Ovary (tissue), 7 donors: ENCODE measurements at regions not wholly inside any gene's neighbourhood (a gene's known extent, or its start where the extent isn't known, plus 50 kb on each side); places are given as distances from the start of the nearest gene placed in this dataset.

ENCODE experiments used
- DNase-seq, 5 donors: peaks; one replicate each; pipeline ENCODE4 v3.0.0-alpha.2; 2019 to 2020
- H3K27ac ChIP-seq, 2 donors: fragments of 200-600 bp; one replicate each; pipeline versions ENCODE4 v1.5.1 to v1.8.0; 2019 to 2022
- H3K27me3 ChIP-seq: fragments of 200-600 bp; one replicate; pipeline ENCODE4 v1.8.0; 2022
- H3K36me3 ChIP-seq: fragments of 200-600 bp; sonication (generic); one replicate; pipeline ENCODE4 v1.5.1; 2019
- H3K4me1 ChIP-seq: one replicate; pipeline ENCODE4 v1.8.1; 2013; ENCODE audit warnings: mild to moderate bottlenecking, moderate library complexity; ENCODE audit not compliant: insufficient read depth
- H3K4me3 ChIP-seq: fragments of 200-600 bp; sonication (generic); one replicate; pipeline ENCODE4 v1.5.1; 2017
- H3K9me3 ChIP-seq, 2 donors: fragments of 200-600 bp in 1 of 2; sonication (generic) in 1 of 2; one replicate each; pipeline versions ENCODE4 v1.5.1 to v1.8.1; 2013 to 2019; ENCODE audit warnings: mild to moderate bottlenecking in 1 of 2, moderate library complexity in 1 of 2
- CTCF ChIP-seq, 3 donors: fragments of 450-650 bp in 2 of 3; fragments of 200-600 bp in 1 of 3; IDR thresholded peaks; one replicate each; pipeline versions ENCODE4 v1.5.1 to v1.8.0; 2016 to 2022; ENCODE audit warnings: antibody characterized with exemption in 3 of 3, mild to moderate bottlenecking in 1 of 3
- EP300 ChIP-seq: sonication (generic); formaldehyde crosslinking; IDR thresholded peaks from one replicate; pipeline ENCODE4 v1.6.1; 2017; ENCODE audit warnings: antibody characterized with exemption
- POLR2A ChIP-seq: fragments of 450-650 bp; IDR thresholded peaks from one replicate; pipeline ENCODE4 v1.6.1; 2017; ENCODE audit warnings: antibody characterized with exemption, mild to moderate bottlenecking, moderate library complexity
- WGBS, 3 donors: extraction: QIAGEN DNeasy Blood & Tissue Kit in 1 of 3; methylation state at CpG; one replicate each; pipeline versions ENCODE4 v1.1.5 to v1.1.7; 2013 to 2017; 5-methylcytosine and 5-hydroxymethylcytosine counted together
- intact Hi-C, 4 donors: fragments of 100-400 bp; cut with DNase I; formaldehyde crosslinking; loops; one replicate each; pipeline versions ENCODE4 v1.11.0 to v1.15.1; 2022 to 2023
- donor health status: DM: no; HTN: no; CAD: no; lungs with moderate emphysema.
- donor health status: DM: no; HTN: no; CAD: no.
- donor health status: Bipolar disorder and iron deficiency.
- donor health status: DM: no; HTN: no; CAD: no.
- donor health status: DM: yes; HTN: yes; CAD: no.

- Histone ChIP-seq H3K27ac (no peak overlapping the region), H3K27me3 (no peaks in the 10 kb centered on the region), H3K4me3 (no peak overlapping the region), H3K36me3 (no peaks in the 10 kb centered on the region), H3K9me3 (no peaks in the 10 kb centered on the region), H3K4me1 (no peaks in the 10 kb centered on the region)
- intact Hi-C loops, result no loop called here
- DNase-seq, result no peak
- TF ChIP-seq EP300 (no peak), POLR2A (no peak), CTCF (IDR thresholded peaks at IDR 0.05) (no peak)
- 48 to 67% (median 49%) methylated on average over 3 of the region's 3 CpGs for WGBS, 3 donors
Observed at GRCh38 chr9:106752581-106752980, 110.4 kb upstream of the ZNF462 start.

- DNase-seq, result no peak
- intact Hi-C loops, result no loop called here
- Histone ChIP-seq H3K27ac (no peak overlapping the region), H3K36me3 (no peaks in the 10 kb centered on the region), H3K4me1 (no peaks in the 10 kb centered on the region), H3K27me3 (no peaks in the 10 kb centered on the region), H3K4me3 (no peak overlapping the region), H3K9me3 (no peaks in the 10 kb centered on the region)
- WGBS, 3 donors, result 32 to 48% (median 42%) methylated on average over 4 of the region's 4 CpGs
- TF ChIP-seq CTCF (IDR thresholded peaks at IDR 0.05), result no peak
- no peak for TF ChIP-seq POLR2A
- no peak for TF ChIP-seq EP300
Observed at GRCh38 chr9:106753155-106753671, 109.8 kb upstream of the ZNF462 start.

GRCh38 chr9:106755736-106756135, 107.2 kb upstream of the ZNF462 start:
- no peak for DNase-seq
- 69 to 77% (median 70%) methylated on average over 7 of the region's 7 CpGs for WGBS, 3 donors
- H3K9me3 ChIP-seq, result no peaks in the 10 kb centered on the region
- no peaks in the 10 kb centered on the region for H3K4me1 ChIP-seq
- TF ChIP-seq EP300 (no peak), CTCF (IDR thresholded peaks at IDR 0.05) (no peak), POLR2A (no peak)
- H3K4me3 ChIP-seq, result no peak overlapping the region
- H3K27me3 ChIP-seq, result no peaks in the 10 kb centered on the region
- intact Hi-C loops, result no loop called here
- H3K36me3 ChIP-seq, result no peaks in the 10 kb centered on the region
- H3K27ac ChIP-seq, result no peak overlapping the region

GRCh38 chr9:106757514-106757913, 105.5 kb upstream of the ZNF462 start:
- no peak overlapping the region for H3K4me3 ChIP-seq
- no peaks in the 10 kb centered on the region for H3K36me3 ChIP-seq
- H3K4me1 ChIP-seq, result no peaks in the 10 kb centered on the region
- no peak for DNase-seq
- no peaks in the 10 kb centered on the region for H3K27me3 ChIP-seq
- H3K9me3 ChIP-seq, result no peaks in the 10 kb centered on the region
- H3K27ac ChIP-seq, result no peak overlapping the region
- intact Hi-C loops, result no loop called here
- WGBS, 3 donors, result 63 to 69% (median 64%) methylated on average over 2 of the region's 2 CpGs
- TF ChIP-seq EP300 (no peak), CTCF (IDR thresholded peaks at IDR 0.05) (no peak), POLR2A (no peak)

GRCh38 chr9:106758911-106759310, 104.1 kb upstream of the ZNF462 start:
- H3K4me1 ChIP-seq, result no peaks in the 10 kb centered on the region
- H3K4me3 ChIP-seq, result no peak overlapping the region
- H3K36me3 ChIP-seq, result no peaks in the 10 kb centered on the region
- WGBS, 3 donors, result 50 to 65% (median 58%) methylated on average over 1 of the region's 1 CpG
- no peaks in the 10 kb centered on the region for H3K27me3 ChIP-seq
- DNase-seq, result no peak
- H3K27ac ChIP-seq, result no peak overlapping the region
- no peak for TF ChIP-seq EP300
- no peak for TF ChIP-seq POLR2A
- TF ChIP-seq CTCF (IDR thresholded peaks at IDR 0.05), result no peak
- H3K9me3 ChIP-seq, result no peaks in the 10 kb centered on the region
- intact Hi-C loops, result no loop called here
